K562 (cell line): ENCODE measurements at regions not wholly inside any gene's neighbourhood (a gene's known extent, or its start where the extent isn't known, plus 50 kb on each side); places are given as distances from the start of the nearest gene placed in this dataset.

Experiments used
- ATAC-seq: fragments of 200-7000 bp; cut with Tn5 transposase; 3 replicates; pipeline ENCODE4 v1.9.1; 2020; ENCODE audit warnings: moderate library complexity
- BruUV-seq: library from RNA; stranded (reverse); fragments of 400-500 nt; replicated peaks from 2 replicates; lab custom pipeline; 2021; lab: Mats Ljungman, UMichigan
- CTCF ChIA-PET: fragments of 300-600 bp; formaldehyde crosslinking; extraction: SDS; loops from one replicate; lab custom pipeline; 2021; ENCODE audit warnings: low intra/inter-chr PET ratio; lab: Yijun Ruan, JAX
- POLR2A ChIA-PET: fragments of 300-600, 350-650 bp; sonication (Branson Sonifier 250); formaldehyde crosslinking; extraction: SDS; loops from one replicate; lab custom pipeline; 2021; ENCODE audit warnings: antibody characterized with exemption, inconsistent platforms; lab: Yijun Ruan, JAX
- DNase-seq, 4 experiments: peaks; one replicate each; pipeline versions ENCODE4 v3.0.0 to v3.0.0-alpha.2; 2011 to 2018; ENCODE audit warnings: low spot score in 3 of 4, mixed read lengths in 3 of 4; ENCODE audit errors: extremely low read depth in 1 of 4
- FAIRE-seq: peaks from 2 replicates; lab custom pipeline; 2011; peaks lifted over from hg19 to GRCh38; lab: Jason Lieb, UNC
- H2AFZ ChIP-seq: 2 replicates; pipeline ENCODE4 v1.6.0; 2011; ENCODE audit warnings: low read depth, low read length, control low read depth, inconsistent platforms
- H3K27ac ChIP-seq: fragments of 200-600 bp; 3 replicates; pipeline ENCODE4 v1.8.0; 2011; ENCODE audit warnings: low read depth, mild to moderate bottlenecking, control low read depth, inconsistent platforms, low read length, moderate library complexity, mixed read lengths; ENCODE audit errors: extremely low read depth
- H3K27me3 ChIP-seq, 2 experiments: fragments of 300-600 bp in 1 of 2; 2 replicates in 1 of 2; 3 replicates in 1 of 2; pipeline versions ENCODE4 v1.6.0 to v1.8.0; 2011; ENCODE audit warnings: inconsistent platforms in 2 of 2, low read length in 2 of 2, mild to moderate bottlenecking in 1 of 2, mixed read lengths in 1 of 2, moderate library complexity in 1 of 2; ENCODE audit not compliant: control insufficient read depth in 2 of 2, insufficient read depth in 2 of 2
- H3K36me3 ChIP-seq: fragments of 300-600 bp; 3 replicates; pipeline ENCODE4 v1.8.0; 2011; ENCODE audit warnings: mild to moderate bottlenecking, low read length, inconsistent platforms; ENCODE audit not compliant: control insufficient read depth, insufficient read depth
- H3K4me1 ChIP-seq, 2 experiments: fragments of 200-600 bp in 1 of 2; replicated peaks in 1 of 2; 2 replicates in 1 of 2; 3 replicates in 1 of 2; pipeline versions ENCODE4 v1.5.1 to v1.8.0; 2011; ENCODE audit warnings: inconsistent platforms in 2 of 2, low read length in 2 of 2, mild to moderate bottlenecking in 1 of 2, mixed read lengths in 1 of 2, moderate library complexity in 1 of 2; ENCODE audit not compliant: control insufficient read depth in 2 of 2, insufficient read depth in 2 of 2
- H3K4me2 ChIP-seq: 2 replicates; pipeline ENCODE4 v1.6.1; 2011; ENCODE audit warnings: low read length, control low read depth, inconsistent platforms, mixed read lengths; ENCODE audit not compliant: insufficient read depth
- H3K4me3 ChIP-seq: fragments of 200-600 bp; sonication (generic), shearing (Covaris generic); 2 replicates; pipeline ENCODE4 v1.5.1; 2016; ENCODE audit warnings: control low read depth, inconsistent platforms
- H3K79me2 ChIP-seq: fragments of 200-600 bp; 3 replicates; pipeline ENCODE4 v1.8.0; 2011; ENCODE audit warnings: low read length, inconsistent platforms; ENCODE audit not compliant: control insufficient read depth, insufficient read depth
- H3K9ac ChIP-seq, 2 experiments: 2 replicates each; pipeline versions ENCODE4 v1.6.0 to v1.6.1; 2011; ENCODE audit warnings: low read depth in 2 of 2, low read length in 2 of 2, control low read depth in 1 of 2, inconsistent platforms in 1 of 2, mild to moderate bottlenecking in 1 of 2, mixed read lengths in 1 of 2; ENCODE audit not compliant: insufficient read depth in 1 of 2
- H3K9me1 ChIP-seq: one replicate; pipeline ENCODE4 v1.6.0; 2011; ENCODE audit warnings: inconsistent platforms, mild to moderate bottlenecking, low read length, moderate library complexity; ENCODE audit not compliant: control insufficient read depth, insufficient read depth
- H3K9me3 ChIP-seq: replicated peaks from 2 replicates; pipeline ENCODE4 v1.5.1; 2011; ENCODE audit warnings: low read depth, low read length, inconsistent platforms; ENCODE audit not compliant: control insufficient read depth, insufficient read depth
- H4K20me1 ChIP-seq: replicated peaks from 2 replicates; pipeline ENCODE4 v1.6.1; 2011; ENCODE audit warnings: low read length, inconsistent platforms, mixed read lengths; ENCODE audit not compliant: control insufficient read depth, insufficient read depth
- FOS ChIP-seq: IDR thresholded peaks from 3 replicates; pipeline ENCODE4 v1.6.1; 2011; ENCODE audit not compliant: insufficient read length; ENCODE audit errors: extremely low read depth
- HCFC1 ChIP-seq: IDR thresholded peaks from 2 replicates; pipeline ENCODE4 v1.6.1; 2012; ENCODE audit warnings: low read depth, low read length, improper control_type of control experiment
- RBFOX2 ChIP-seq: fragments of 200-400 bp; formaldehyde crosslinking; IDR thresholded peaks from 2 replicates; pipeline ENCODE4 v1.6.1; 2017; ENCODE audit warnings: low read depth, mild to moderate bottlenecking, low read length, moderate library complexity
- RUNX1 ChIP-seq: sonication (generic); IDR thresholded peaks from 2 replicates; pipeline ENCODE4 v1.6.1; 2016; ENCODE audit warnings: antibody characterized with exemption, low read depth
- in situ Hi-C: fragments of 300-500 bp; cut with MboI; formaldehyde crosslinking; loops from 4 replicates; pipeline ENCODE4 v1.15.0; 2018; ENCODE audit warnings: inconsistent platforms, mixed read lengths
- intact Hi-C: fragments of 100-400 bp; cut with micrococcal nuclease; formaldehyde crosslinking; loops from 2 replicates; pipeline ENCODE4 v1.14.2; 2022
- TF ChIP-seq, protein P1 (sequence below): fragments of 250-450 bp; sonication (Bioruptor Pico); IDR thresholded peaks from 2 replicates; pipeline ENCODE4 v1.5.0; 2021; ENCODE audit warnings: mild to moderate bottlenecking, borderline replicate concordance
- TF ChIP-seq, protein P2 (sequence below): fragments of 250-450 bp; sonication (Bioruptor Pico); IDR thresholded peaks from 2 replicates; pipeline ENCODE4 v1.5.0; 2020; ENCODE audit warnings: mild to moderate bottlenecking
- TF ChIP-seq, protein P3 (sequence below): fragments of 250-450 bp; sonication (Bioruptor Pico); IDR thresholded peaks from 2 replicates; pipeline ENCODE4 v1.5.0; 2021
- TF ChIP-seq, protein P4 (sequence below): fragments of 450-650 bp; formaldehyde crosslinking; IDR thresholded peaks from 2 replicates; pipeline ENCODE4 v1.4.0; 2022; ENCODE audit warnings: missing genetic modification characterization
- TF ChIP-seq, protein P5 (sequence below): fragments of 250-450 bp; sonication (Bioruptor Pico); IDR thresholded peaks from 2 replicates; pipeline ENCODE4 v1.4.0; 2020; ENCODE audit warnings: borderline replicate concordance
- TF ChIP-seq, protein P6 (sequence below): sonication (generic); formaldehyde crosslinking; IDR thresholded peaks from 2 replicates; pipeline ENCODE4 v1.8.0; 2022; ENCODE audit warnings: mild to moderate bottlenecking, missing genetic modification reagents

DNA sequence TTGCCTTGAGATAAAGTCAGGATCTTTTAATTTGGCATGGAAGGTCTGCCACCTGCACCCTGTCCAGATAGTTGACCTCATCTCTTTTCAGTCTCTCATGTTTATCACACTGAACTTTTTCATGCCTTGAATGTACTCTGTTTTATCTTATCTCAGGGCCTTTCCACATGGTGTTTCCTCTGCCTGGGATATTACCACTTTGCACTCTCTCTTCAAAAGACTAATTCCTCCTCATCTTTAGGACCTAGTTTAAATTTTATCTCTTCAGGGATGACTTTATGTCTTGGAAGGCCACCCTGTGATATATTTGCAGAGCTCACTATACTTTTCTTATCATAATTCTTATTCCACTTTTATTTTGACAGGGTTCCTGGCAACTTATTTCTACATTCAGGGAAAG lies 150.0 kb downstream of the DNAJB9 start:
- Histone ChIP-seq H3K4me3 (no peak overlapping the region), H3K79me2 (no peaks in the 10 kb centered on the region), H3K27me3 (no peaks in the 10 kb centered on the region), H3K27ac (no peak overlapping the region), H2AFZ (no peak overlapping the region), H3K36me3 (no peaks in the 10 kb centered on the region), H3K4me2 (no peak overlapping the region), H3K9me3 (no peaks in the 10 kb centered on the region), H3K9ac (no peak overlapping the region), H4K20me1 (no peaks in the 10 kb centered on the region), H3K4me1 (no peaks in the 10 kb centered on the region), H3K9me1 (no peaks in the 10 kb centered on the region)
- intact Hi-C loops (no loop called here), in situ Hi-C loops (no loop called here)
- FAIRE-seq (no peak), ATAC-seq (no peak), DNase-seq (no peak)
- BruUV-seq = no TSS peak
- CTCF ChIA-PET = no interaction called here
- POLR2A ChIA-PET = interaction anchor here (0.6 kb wide), 1 partner anchor 202 kb away, joined by 3 read pairs; no protein-coding TSS in a partner anchor
- TF ChIP-seq FOS (no peak), RBFOX2 (no peak), RUNX1 (no peak), HCFC1 (no peak)
- TF ChIP-seq, protein P1, sequence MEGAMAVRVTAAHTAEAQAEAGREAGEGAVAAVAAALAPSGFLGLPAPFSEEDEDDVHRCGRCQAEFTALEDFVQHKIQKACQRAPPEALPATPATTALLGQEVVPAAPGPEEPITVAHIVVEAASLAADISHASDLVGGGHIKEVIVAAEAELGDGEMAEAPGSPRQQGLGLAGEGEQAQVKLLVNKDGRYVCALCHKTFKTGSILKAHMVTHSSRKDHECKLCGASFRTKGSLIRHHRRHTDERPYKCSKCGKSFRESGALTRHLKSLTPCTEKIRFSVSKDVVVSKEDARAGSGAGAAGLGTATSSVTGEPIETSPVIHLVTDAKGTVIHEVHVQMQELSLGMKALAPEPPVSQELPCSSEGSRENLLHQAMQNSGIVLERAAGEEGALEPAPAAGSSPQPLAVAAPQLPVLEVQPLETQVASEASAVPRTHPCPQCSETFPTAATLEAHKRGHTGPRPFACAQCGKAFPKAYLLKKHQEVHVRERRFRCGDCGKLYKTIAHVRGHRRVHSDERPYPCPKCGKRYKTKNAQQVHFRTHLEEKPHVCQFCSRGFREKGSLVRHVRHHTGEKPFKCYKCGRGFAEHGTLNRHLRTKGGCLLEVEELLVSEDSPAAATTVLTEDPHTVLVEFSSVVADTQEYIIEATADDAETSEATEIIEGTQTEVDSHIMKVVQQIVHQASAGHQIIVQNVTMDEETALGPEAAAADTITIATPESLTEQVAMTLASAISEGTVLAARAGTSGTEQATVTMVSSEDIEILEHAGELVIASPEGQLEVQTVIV (CRISPR knock-in tag) = no peak
- TF ChIP-seq, protein P2, sequence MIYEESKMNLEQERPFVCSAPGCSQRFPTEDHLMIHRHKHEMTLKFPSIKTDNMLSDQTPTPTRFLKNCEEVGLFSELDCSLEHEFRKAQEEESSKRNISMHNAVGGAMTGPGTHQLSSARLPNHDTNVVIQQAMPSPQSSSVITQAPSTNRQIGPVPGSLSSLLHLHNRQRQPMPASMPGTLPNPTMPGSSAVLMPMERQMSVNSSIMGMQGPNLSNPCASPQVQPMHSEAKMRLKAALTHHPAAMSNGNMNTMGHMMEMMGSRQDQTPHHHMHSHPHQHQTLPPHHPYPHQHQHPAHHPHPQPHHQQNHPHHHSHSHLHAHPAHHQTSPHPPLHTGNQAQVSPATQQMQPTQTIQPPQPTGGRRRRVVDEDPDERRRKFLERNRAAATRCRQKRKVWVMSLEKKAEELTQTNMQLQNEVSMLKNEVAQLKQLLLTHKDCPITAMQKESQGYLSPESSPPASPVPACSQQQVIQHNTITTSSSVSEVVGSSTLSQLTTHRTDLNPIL (CRISPR knock-in tag) = no peak
- TF ChIP-seq, protein P3, sequence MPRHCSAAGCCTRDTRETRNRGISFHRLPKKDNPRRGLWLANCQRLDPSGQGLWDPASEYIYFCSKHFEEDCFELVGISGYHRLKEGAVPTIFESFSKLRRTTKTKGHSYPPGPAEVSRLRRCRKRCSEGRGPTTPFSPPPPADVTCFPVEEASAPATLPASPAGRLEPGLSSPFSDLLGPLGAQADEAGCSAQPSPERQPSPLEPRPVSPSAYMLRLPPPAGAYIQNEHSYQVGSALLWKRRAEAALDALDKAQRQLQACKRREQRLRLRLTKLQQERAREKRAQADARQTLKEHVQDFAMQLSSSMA (CRISPR knock-in tag) = no peak
- TF ChIP-seq, protein P4, sequence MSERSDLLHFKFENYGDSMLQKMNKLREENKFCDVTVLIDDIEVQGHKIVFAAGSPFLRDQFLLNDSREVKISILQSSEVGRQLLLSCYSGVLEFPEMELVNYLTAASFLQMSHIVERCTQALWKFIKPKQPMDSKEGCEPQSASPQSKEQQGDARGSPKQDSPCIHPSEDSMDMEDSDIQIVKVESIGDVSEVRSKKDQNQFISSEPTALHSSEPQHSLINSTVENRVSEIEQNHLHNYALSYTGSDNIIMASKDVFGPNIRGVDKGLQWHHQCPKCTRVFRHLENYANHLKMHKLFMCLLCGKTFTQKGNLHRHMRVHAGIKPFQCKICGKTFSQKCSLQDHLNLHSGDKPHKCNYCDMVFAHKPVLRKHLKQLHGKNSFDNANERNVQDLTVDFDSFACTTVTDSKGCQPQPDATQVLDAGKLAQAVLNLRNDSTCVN (CRISPR knock-in tag) = no peak
- TF ChIP-seq, protein P5, sequence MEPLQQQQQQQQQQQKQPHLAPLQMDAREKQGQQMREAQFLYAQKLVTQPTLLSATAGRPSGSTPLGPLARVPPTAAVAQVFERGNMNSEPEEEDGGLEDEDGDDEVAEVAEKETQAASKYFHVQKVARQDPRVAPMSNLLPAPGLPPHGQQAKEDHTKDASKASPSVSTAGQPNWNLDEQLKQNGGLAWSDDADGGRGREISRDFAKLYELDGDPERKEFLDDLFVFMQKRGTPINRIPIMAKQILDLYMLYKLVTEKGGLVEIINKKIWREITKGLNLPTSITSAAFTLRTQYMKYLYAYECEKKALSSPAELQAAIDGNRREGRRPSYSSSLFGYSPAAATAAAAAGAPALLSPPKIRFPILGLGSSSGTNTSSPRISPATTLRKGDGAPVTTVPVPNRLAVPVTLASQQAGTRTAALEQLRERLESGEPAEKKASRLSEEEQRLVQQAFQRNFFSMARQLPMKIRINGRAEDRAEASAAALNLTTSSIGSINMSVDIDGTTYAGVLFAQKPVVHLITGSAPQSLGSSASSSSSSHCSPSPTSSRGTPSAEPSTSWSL (CRISPR knock-in tag) = no peak
- TF ChIP-seq, protein P6, sequence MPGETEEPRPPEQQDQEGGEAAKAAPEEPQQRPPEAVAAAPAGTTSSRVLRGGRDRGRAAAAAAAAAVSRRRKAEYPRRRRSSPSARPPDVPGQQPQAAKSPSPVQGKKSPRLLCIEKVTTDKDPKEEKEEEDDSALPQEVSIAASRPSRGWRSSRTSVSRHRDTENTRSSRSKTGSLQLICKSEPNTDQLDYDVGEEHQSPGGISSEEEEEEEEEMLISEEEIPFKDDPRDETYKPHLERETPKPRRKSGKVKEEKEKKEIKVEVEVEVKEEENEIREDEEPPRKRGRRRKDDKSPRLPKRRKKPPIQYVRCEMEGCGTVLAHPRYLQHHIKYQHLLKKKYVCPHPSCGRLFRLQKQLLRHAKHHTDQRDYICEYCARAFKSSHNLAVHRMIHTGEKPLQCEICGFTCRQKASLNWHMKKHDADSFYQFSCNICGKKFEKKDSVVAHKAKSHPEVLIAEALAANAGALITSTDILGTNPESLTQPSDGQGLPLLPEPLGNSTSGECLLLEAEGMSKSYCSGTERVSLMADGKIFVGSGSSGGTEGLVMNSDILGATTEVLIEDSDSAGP (CRISPR knock-in tag) = no peak
